GM23338 (cell line): ENCODE measurements at regions not wholly inside any gene's neighbourhood (a gene's known extent, or its start where the extent isn't known, plus 50 kb on each side); places are given as distances from the start of the nearest gene placed in this dataset.

Experiments used
- EZH2 ChIP-seq: fragments of 200-600 bp; sonication (generic); IDR thresholded peaks from one replicate; pipeline ENCODE4 v1.8.0; 2017; ENCODE audit warnings: antibody characterized with exemption, mild to moderate bottlenecking, low read depth; ENCODE audit not compliant: unreplicated experiment
- EZH2phosphoT487 ChIP-seq: fragments of 200-600 bp; sonication (generic); IDR thresholded peaks from one replicate; pipeline ENCODE4 v1.8.1; 2018; ENCODE audit warnings: antibody characterized with exemption; ENCODE audit not compliant: unreplicated experiment
- JUNB ChIP-seq: IDR thresholded peaks from one replicate; pipeline ENCODE4 v1.6.1; 2016; ENCODE audit warnings: antibody characterized with exemption; ENCODE audit not compliant: unreplicated experiment
- NANOG ChIP-seq: IDR thresholded peaks from 2 replicates; pipeline ENCODE4 v1.6.1; 2016; ENCODE audit warnings: antibody characterized with exemption, borderline replicate concordance
- POLR2AphosphoS5 ChIP-seq: IDR thresholded peaks from 2 replicates; pipeline ENCODE4 v1.6.1; 2016; ENCODE audit warnings: antibody characterized with exemption, low read depth
- ZNF114 ChIP-seq: fragments of 250-450 bp; sonication (Bioruptor Pico); IDR thresholded peaks from 2 replicates; pipeline ENCODE4 v1.5.0; 2020; ENCODE audit warnings: mild to moderate bottlenecking, moderate library complexity
- TF ChIP-seq, protein P1 (sequence below), 2 experiments: fragments of 200-600 bp in 1 of 2; sonication (generic) in 1 of 2; conservative IDR thresholded peaks; 2 replicates each; pipeline versions ENCODE4 v1.5.1 to v1.6.1; 2016 to 2017; ENCODE audit warnings: antibody characterized with exemption in 2 of 2, low read depth in 2 of 2, mild to moderate bottlenecking in 2 of 2, moderate library complexity in 1 of 2
- TF ChIP-seq, protein P2 (sequence below): IDR thresholded peaks from one replicate; pipeline ENCODE4 v1.6.1; 2018; ENCODE audit warnings: antibody characterized with exemption; ENCODE audit not compliant: unreplicated experiment

DNA sequence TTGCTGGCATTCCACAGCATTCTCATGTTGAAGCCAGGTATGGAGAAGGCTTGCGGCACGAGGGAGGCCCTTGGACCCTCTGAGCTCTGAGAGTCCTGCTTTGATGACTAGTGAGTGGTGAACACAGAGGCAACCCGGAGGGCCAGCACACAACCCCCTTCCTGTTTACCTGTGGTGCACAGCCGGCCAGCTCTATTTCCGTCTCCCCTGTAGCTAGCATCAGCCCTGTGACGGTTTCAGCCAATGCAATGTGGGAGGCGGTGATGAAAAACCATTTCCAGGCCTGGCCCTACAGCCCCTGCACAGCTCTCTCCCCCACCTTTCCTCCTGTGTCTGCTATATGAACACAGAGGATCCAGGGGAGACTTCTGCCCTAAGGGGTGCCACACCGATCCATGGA lies 76.8 kb upstream of the KLHL25 start:
- TF ChIP-seq, protein P1, sequence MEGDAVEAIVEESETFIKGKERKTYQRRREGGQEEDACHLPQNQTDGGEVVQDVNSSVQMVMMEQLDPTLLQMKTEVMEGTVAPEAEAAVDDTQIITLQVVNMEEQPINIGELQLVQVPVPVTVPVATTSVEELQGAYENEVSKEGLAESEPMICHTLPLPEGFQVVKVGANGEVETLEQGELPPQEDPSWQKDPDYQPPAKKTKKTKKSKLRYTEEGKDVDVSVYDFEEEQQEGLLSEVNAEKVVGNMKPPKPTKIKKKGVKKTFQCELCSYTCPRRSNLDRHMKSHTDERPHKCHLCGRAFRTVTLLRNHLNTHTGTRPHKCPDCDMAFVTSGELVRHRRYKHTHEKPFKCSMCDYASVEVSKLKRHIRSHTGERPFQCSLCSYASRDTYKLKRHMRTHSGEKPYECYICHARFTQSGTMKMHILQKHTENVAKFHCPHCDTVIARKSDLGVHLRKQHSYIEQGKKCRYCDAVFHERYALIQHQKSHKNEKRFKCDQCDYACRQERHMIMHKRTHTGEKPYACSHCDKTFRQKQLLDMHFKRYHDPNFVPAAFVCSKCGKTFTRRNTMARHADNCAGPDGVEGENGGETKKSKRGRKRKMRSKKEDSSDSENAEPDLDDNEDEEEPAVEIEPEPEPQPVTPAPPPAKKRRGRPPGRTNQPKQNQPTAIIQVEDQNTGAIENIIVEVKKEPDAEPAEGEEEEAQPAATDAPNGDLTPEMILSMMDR (conservative IDR thresholded peaks at IDR 0.05; ENCODE audit: low read depth in 2 of 2), result no peak
- TF ChIP-seq EZH2 (no peak), POLR2AphosphoS5 (no peak), NANOG (no peak), JUNB (no peak), EZH2phosphoT487 (no peak), ZNF114 (CRISPR knock-in tag) (no peak)
- TF ChIP-seq, protein P2, sequence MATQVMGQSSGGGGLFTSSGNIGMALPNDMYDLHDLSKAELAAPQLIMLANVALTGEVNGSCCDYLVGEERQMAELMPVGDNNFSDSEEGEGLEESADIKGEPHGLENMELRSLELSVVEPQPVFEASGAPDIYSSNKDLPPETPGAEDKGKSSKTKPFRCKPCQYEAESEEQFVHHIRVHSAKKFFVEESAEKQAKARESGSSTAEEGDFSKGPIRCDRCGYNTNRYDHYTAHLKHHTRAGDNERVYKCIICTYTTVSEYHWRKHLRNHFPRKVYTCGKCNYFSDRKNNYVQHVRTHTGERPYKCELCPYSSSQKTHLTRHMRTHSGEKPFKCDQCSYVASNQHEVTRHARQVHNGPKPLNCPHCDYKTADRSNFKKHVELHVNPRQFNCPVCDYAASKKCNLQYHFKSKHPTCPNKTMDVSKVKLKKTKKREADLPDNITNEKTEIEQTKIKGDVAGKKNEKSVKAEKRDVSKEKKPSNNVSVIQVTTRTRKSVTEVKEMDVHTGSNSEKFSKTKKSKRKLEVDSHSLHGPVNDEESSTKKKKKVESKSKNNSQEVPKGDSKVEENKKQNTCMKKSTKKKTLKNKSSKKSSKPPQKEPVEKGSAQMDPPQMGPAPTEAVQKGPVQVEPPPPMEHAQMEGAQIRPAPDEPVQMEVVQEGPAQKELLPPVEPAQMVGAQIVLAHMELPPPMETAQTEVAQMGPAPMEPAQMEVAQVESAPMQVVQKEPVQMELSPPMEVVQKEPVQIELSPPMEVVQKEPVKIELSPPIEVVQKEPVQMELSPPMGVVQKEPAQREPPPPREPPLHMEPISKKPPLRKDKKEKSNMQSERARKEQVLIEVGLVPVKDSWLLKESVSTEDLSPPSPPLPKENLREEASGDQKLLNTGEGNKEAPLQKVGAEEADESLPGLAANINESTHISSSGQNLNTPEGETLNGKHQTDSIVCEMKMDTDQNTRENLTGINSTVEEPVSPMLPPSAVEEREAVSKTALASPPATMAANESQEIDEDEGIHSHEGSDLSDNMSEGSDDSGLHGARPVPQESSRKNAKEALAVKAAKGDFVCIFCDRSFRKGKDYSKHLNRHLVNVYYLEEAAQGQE, result no peak
